Sciatic nerve (tissue), 2 donors: ENCODE measurements at regions not wholly inside any gene's neighbourhood (a gene's known extent, or its start where the extent isn't known, plus 50 kb on each side); places are given as distances from the start of the nearest gene placed in this dataset.
"Not testable (repeated sequence)": the region's sequence is repeated elsewhere in the genome, so short reads cannot be mapped to it uniquely, and the experiment has no call there.

Experiments used
- ATAC-seq: fragments of 200-7000 bp; cut with Tn5 transposase; one replicate; pipeline ENCODE4 v1.9.1; 2020; ENCODE audit warnings: mild to moderate bottlenecking, moderate library complexity
- DNase-seq: peaks from one replicate; pipeline ENCODE4 v3.0.0-alpha.2; 2020; ENCODE audit warnings: low spot score
- intact Hi-C: fragments of 100-400 bp; cut with DNase I; formaldehyde crosslinking; loops from one replicate; pipeline ENCODE4 v1.14.2; 2022
- donor health status: DM: no; HTN: no; CAD: no.
- donor health status: DM: no; HTN: no; CAD: no.

GRCh38 chr9:62526306-62526705 is 1336.5 kb downstream of the SPATA31A7 start:
- ATAC-seq, DNase-seq, intact Hi-C loops: not testable (repeated sequence)

DNA sequence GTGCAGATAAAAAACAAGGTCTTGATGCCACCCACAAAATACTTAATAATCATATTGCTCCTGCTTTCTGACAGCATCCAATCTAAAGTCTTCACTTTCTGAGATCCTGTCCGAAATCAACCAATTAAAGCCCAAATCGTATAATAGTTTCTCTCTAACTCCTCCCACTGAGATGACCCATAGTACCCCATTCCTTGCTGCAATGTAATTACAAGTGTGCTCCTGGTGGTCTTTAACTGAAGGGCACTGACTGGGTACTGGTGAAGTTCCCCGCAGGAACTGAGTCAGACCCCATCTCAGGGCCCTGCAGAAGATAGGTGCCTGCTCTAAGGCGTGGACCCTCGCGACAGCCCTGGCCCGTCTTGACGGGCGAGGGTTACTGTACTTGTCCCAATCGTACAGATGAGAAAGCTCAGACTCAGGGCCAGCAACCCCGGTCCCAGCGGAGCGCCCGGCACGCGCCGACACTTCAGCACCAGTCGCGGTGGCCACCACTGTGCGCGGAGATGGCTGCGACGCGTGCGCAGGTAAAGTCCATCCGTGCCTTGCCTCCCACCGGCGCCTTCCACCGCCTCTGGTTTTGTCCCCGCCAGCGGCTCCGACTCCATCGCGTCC is 1342.4 kb downstream of the SPATA31A7 start:
- intact Hi-C loops, DNase-seq, ATAC-seq: not testable (repeated sequence)

GRCh38 chr9:62532777-62533173 is 1342.9 kb downstream of the SPATA31A7 start:
- DNase-seq, intact Hi-C loops, ATAC-seq: not testable (repeated sequence)

DNA sequence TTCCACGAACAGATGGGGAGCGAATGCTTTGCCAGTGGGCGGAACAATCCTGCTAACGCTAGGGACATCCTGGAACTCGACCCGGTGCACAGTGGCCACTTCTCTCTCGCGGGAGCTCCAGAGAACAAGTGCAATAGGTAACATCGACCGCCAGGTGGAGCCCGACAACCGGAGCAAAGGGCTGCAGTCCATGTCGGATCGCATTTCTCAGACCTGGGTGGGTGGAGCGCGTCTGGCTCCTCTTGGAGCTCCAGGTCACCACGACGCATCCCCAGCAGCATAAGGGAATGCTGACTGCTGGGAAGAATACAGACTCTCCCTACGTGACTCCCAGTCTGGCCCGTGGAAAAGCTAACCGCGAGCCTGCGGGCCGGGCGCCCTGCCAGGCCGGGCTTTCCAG is 1360.7 kb downstream of the SPATA31A7 start:
- DNase-seq, intact Hi-C loops: not testable (repeated sequence)
- peak; percentile 52 for ATAC-seq

GRCh38 chr9:62560603-62561002 is 1370.8 kb downstream of the SPATA31A7 start:
- ATAC-seq, intact Hi-C loops, DNase-seq: not testable (repeated sequence)

GRCh38 chr9:62565132-62565531 is 1375.3 kb downstream of the SPATA31A7 start:
- ATAC-seq, intact Hi-C loops, DNase-seq: not testable (repeated sequence)

DNA sequence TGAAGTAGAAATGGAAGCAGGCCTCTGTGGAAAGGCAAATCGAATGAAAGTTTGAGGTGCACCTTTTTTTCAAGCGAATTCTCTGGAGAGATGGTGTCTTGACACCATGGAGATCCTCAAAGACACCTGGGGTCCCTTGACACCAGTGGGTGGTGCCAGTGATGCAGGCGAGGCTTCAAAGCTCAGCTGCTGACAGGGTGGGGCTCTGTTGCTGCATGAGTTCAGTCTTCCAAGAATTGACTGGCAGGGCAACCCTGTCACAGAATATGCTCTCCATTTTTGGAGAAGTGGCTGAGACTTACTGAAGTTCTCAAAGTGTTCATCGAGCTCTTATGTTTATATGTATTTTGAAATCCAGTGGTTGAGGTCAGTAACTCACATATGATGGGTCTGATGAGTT is 1376.6 kb downstream of the SPATA31A7 start:
- ATAC-seq, intact Hi-C loops: not testable (repeated sequence)

GRCh38 chr9:62597128-62597527 is 1407.3 kb downstream of the SPATA31A7 start:
- DNase-seq, intact Hi-C loops, ATAC-seq: not testable (repeated sequence)

More for the DNA sequence above, 1376.6 kb downstream of the SPATA31A7 start:
- not testable (repeated sequence) for DNase-seq
